ENCODE measurements at regions not wholly inside any gene's neighbourhood (a gene's known extent, or its start where the extent isn't known, plus 50 kb on each side); places are given as distances from the start of the nearest gene placed in this dataset.

DNA sequence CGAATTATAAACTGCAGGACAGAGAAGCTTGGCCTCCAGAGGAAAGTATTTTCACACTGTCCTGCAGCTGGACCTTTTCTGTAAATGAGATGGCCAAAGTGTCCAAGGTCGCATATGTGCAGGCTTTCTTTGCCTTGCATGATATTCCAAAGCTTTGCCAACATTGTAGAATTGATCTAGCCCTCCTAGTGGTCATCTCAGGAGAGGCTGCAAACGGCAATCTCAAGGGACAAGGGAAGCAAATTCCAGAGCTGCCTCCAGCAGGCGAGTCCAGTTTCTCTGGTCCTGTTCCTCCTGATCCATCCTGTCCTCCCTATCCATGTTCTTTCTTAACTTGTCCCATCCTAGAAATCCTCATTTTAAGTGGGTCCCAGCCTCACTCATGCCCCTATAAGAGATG lies 373.4 kb upstream of the PCDH15 start:
- H3K36me3 Mint-ChIP-seq, result peaks cover 2% of the 10 kb centered on the region

DNA sequence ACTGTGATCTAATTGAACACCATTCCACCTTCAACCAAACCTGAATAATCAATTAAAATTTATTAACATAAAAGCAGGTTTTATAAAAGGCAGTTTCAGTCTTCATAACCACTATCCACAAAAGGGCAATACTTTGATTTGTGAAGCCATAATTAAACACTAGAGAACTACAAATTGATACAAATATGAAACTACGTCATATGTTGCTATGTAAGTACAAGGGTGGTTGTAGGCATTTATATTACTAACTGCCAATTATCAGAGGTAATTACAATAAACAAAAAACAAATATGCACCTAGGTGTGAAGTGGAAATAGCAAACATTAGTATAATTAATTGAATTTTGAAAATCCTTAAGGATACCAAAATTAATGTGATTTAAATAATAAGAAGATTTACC lies 368.5 kb upstream of the PCDH15 start:
- Mint-ChIP-seq H3K4me3 (no peak overlapping the region), H3K27me3 (ENCODE audit: low read depth) (no peaks in the 10 kb centered on the region), H3K27ac (no peak overlapping the region), H3K4me1 (peaks cover 15% of the 10 kb centered on the region), H3K36me3 (no peaks in the 10 kb centered on the region), H3K9me3 (no peaks in the 10 kb centered on the region)
- DNase-seq (ENCODE audit: low spot score) (no peak), ATAC-seq (no peak)
- CTCF ChIA-PET, result no interaction called here
- POLR2A ChIA-PET, result no interaction called here
- TF ChIP-seq ZNF219 (CRISPR knock-in tag; IDR thresholded peaks at IDR 0.05; ENCODE audit: borderline replicate concordance), result no peak
- TF ChIP-seq, protein P1, sequence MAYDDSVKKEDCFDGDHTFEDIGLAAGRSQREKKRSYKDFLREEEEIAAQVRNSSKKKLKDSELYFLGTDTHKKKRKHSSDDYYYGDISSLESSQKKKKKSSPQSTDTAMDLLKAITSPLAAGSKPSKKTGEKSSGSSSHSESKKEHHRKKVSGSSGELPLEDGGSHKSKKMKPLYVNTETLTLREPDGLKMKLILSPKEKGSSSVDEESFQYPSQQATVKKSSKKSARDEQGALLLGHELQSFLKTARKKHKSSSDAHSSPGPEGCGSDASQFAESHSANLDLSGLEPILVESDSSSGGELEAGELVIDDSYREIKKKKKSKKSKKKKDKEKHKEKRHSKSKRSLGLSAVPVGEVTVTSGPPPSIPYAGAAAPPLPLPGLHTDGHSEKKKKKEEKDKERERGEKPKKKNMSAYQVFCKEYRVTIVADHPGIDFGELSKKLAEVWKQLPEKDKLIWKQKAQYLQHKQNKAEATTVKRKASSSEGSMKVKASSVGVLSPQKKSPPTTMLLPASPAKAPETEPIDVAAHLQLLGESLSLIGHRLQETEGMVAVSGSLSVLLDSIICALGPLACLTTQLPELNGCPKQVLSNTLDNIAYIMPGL (CRISPR knock-in tag; IDR thresholded peaks at IDR 0.05), result no peak
- no peak for TF ChIP-seq FOXK1 (CRISPR knock-in tag; IDR thresholded peaks at IDR 0.05)
- no peak for TF ChIP-seq ZNF138 (CRISPR knock-in tag; conservative IDR thresholded peaks at IDR 0.05)
- TF ChIP-seq PRRX2 (CRISPR knock-in tag; IDR thresholded peaks at IDR 0.05), result no peak
- TF ChIP-seq, protein P2, sequence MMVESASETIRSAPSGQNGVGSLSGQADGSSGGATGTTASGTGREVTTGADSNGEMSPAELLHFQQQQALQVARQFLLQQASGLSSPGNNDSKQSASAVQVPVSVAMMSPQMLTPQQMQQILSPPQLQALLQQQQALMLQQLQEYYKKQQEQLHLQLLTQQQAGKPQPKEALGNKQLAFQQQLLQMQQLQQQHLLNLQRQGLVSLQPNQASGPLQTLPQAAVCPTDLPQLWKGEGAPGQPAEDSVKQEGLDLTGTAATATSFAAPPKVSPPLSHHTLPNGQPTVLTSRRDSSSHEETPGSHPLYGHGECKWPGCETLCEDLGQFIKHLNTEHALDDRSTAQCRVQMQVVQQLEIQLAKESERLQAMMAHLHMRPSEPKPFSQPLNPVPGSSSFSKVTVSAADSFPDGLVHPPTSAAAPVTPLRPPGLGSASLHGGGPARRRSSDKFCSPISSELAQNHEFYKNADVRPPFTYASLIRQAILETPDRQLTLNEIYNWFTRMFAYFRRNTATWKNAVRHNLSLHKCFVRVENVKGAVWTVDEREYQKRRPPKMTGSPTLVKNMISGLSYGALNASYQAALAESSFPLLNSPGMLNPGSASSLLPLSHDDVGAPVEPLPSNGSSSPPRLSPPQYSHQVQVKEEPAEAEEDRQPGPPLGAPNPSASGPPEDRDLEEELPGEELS (CRISPR knock-in tag; IDR thresholded peaks at IDR 0.05), result no peak
- TF ChIP-seq, protein P3, sequence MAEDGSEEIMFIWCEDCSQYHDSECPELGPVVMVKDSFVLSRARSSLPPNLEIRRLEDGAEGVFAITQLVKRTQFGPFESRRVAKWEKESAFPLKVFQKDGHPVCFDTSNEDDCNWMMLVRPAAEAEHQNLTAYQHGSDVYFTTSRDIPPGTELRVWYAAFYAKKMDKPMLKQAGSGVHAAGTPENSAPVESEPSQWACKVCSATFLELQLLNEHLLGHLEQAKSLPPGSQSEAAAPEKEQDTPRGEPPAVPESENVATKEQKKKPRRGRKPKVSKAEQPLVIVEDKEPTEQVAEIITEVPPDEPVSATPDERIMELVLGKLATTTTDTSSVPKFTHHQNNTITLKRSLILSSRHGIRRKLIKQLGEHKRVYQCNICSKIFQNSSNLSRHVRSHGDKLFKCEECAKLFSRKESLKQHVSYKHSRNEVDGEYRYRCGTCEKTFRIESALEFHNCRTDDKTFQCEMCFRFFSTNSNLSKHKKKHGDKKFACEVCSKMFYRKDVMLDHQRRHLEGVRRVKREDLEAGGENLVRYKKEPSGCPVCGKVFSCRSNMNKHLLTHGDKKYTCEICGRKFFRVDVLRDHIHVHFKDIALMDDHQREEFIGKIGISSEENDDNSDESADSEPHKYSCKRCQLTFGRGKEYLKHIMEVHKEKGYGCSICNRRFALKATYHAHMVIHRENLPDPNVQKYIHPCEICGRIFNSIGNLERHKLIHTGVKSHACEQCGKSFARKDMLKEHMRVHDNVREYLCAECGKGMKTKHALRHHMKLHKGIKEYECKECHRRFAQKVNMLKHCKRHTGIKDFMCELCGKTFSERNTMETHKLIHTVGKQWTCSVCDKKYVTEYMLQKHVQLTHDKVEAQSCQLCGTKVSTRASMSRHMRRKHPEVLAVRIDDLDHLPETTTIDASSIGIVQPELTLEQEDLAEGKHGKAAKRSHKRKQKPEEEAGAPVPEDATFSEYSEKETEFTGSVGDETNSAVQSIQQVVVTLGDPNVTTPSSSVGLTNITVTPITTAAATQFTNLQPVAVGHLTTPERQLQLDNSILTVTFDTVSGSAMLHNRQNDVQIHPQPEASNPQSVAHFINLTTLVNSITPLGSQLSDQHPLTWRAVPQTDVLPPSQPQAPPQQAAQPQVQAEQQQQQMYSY (CRISPR knock-in tag; IDR thresholded peaks at IDR 0.05), result no peak
- TF ChIP-seq, protein P4, sequence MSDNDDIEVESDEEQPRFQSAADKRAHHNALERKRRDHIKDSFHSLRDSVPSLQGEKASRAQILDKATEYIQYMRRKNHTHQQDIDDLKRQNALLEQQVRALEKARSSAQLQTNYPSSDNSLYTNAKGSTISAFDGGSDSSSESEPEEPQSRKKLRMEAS (CRISPR knock-in tag; IDR thresholded peaks at IDR 0.05), result no peak
- TF ChIP-seq RORB (CRISPR knock-in tag; IDR thresholded peaks at IDR 0.05), result no peak
- no peak for TF ChIP-seq FOXP1 (CRISPR knock-in tag; IDR thresholded peaks at IDR 0.05; ENCODE audit: borderline replicate concordance)
- TF ChIP-seq, protein P5, sequence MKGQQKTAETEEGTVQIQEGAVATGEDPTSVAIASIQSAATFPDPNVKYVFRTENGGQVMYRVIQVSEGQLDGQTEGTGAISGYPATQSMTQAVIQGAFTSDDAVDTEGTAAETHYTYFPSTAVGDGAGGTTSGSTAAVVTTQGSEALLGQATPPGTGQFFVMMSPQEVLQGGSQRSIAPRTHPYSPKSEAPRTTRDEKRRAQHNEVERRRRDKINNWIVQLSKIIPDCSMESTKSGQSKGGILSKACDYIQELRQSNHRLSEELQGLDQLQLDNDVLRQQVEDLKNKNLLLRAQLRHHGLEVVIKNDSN (CRISPR knock-in tag; IDR thresholded peaks at IDR 0.05), result no peak

More for the DNA sequence above, 373.4 kb upstream of the PCDH15 start:
- DNase-seq (ENCODE audit: low spot score), result peak; percentile 16
- H3K9me3 Mint-ChIP-seq, result peaks cover 9% of the 10 kb centered on the region
- ATAC-seq, result peak; percentile 80
- H3K4me1 Mint-ChIP-seq, result peaks cover 17% of the 10 kb centered on the region
- H3K4me3 Mint-ChIP-seq, result no peak overlapping the region
- no peaks in the 10 kb centered on the region for H3K27me3 Mint-ChIP-seq (ENCODE audit: low read depth)
- no peak for TF ChIP-seq ZNF232 (CRISPR knock-in tag; IDR thresholded peaks at IDR 0.05)
- TF ChIP-seq, protein P5 (CRISPR knock-in tag; IDR thresholded peaks at IDR 0.05), result no peak
- TF ChIP-seq ZNF138 (CRISPR knock-in tag; conservative IDR thresholded peaks at IDR 0.05), result no peak
- TF ChIP-seq NFYB (CRISPR knock-in tag; conservative IDR thresholded peaks at IDR 0.05; ENCODE audit: low read depth), result no peak
- TF ChIP-seq, protein P6, sequence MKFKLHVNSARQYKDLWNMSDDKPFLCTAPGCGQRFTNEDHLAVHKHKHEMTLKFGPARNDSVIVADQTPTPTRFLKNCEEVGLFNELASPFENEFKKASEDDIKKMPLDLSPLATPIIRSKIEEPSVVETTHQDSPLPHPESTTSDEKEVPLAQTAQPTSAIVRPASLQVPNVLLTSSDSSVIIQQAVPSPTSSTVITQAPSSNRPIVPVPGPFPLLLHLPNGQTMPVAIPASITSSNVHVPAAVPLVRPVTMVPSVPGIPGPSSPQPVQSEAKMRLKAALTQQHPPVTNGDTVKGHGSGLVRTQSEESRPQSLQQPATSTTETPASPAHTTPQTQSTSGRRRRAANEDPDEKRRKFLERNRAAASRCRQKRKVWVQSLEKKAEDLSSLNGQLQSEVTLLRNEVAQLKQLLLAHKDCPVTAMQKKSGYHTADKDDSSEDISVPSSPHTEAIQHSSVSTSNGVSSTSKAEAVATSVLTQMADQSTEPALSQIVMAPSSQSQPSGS (CRISPR knock-in tag; IDR thresholded peaks at IDR 0.05; ENCODE audit: borderline replicate concordance, low read depth), result no peak
- TF ChIP-seq EMX1 (CRISPR knock-in tag; IDR thresholded peaks at IDR 0.05), result no peak
- TF ChIP-seq, protein P7, sequence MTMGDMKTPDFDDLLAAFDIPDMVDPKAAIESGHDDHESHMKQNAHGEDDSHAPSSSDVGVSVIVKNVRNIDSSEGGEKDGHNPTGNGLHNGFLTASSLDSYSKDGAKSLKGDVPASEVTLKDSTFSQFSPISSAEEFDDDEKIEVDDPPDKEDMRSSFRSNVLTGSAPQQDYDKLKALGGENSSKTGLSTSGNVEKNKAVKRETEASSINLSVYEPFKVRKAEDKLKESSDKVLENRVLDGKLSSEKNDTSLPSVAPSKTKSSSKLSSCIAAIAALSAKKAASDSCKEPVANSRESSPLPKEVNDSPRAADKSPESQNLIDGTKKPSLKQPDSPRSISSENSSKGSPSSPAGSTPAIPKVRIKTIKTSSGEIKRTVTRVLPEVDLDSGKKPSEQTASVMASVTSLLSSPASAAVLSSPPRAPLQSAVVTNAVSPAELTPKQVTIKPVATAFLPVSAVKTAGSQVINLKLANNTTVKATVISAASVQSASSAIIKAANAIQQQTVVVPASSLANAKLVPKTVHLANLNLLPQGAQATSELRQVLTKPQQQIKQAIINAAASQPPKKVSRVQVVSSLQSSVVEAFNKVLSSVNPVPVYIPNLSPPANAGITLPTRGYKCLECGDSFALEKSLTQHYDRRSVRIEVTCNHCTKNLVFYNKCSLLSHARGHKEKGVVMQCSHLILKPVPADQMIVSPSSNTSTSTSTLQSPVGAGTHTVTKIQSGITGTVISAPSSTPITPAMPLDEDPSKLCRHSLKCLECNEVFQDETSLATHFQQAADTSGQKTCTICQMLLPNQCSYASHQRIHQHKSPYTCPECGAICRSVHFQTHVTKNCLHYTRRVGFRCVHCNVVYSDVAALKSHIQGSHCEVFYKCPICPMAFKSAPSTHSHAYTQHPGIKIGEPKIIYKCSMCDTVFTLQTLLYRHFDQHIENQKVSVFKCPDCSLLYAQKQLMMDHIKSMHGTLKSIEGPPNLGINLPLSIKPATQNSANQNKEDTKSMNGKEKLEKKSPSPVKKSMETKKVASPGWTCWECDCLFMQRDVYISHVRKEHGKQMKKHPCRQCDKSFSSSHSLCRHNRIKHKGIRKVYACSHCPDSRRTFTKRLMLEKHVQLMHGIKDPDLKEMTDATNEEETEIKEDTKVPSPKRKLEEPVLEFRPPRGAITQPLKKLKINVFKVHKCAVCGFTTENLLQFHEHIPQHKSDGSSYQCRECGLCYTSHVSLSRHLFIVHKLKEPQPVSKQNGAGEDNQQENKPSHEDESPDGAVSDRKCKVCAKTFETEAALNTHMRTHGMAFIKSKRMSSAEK (CRISPR knock-in tag; IDR thresholded peaks at IDR 0.05; ENCODE audit: borderline replicate concordance), result no peak
- TF ChIP-seq, protein P8, sequence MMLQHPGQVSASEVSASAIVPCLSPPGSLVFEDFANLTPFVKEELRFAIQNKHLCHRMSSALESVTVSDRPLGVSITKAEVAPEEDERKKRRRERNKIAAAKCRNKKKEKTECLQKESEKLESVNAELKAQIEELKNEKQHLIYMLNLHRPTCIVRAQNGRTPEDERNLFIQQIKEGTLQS (CRISPR knock-in tag; conservative IDR thresholded peaks at IDR 0.05), result no peak
- TF ChIP-seq TEAD4 (CRISPR knock-in tag; IDR thresholded peaks at IDR 0.05), result no peak
- ChIA-PET POLR2A (no interaction called here), CTCF (interaction anchor here (0.5 to 1.4 kb wide), 5 partner anchors 13 to 191 kb away, joined by 3 read pairs; no protein-coding TSS in a partner anchor)
- H3K27ac Mint-ChIP-seq, result no peak overlapping the region; the same call in 1 of the 2 replicates

All from WTC11 (cell line).